ENCODE measurements at regions not wholly inside any gene's neighbourhood (a gene's known extent, or its start where the extent isn't known, plus 50 kb on each side); places are given as distances from the start of the nearest gene placed in this dataset.
"Not testable (repeated sequence)": the region's sequence is repeated elsewhere in the genome, so short reads cannot be mapped to it uniquely, and the experiment has no call there.

GRCh38 chr3:20648921-20649381 lies 462.9 kb upstream of the SGO1 start:
- no peak overlapping the region for H3K4me3 Mint-ChIP-seq
- H3K27ac Mint-ChIP-seq, result no peak overlapping the region
- H3K9me3 Mint-ChIP-seq, result peaks cover 1% of the 10 kb centered on the region
- no peak for DNase-seq (ENCODE audit: low spot score in 2 of 2, unreplicated experiment in 2 of 2)
- no peaks in the 10 kb centered on the region for H3K27me3 Mint-ChIP-seq (ENCODE audit: low read depth)
- H3K36me3 Mint-ChIP-seq, result no peaks in the 10 kb centered on the region
- no peak for TF ChIP-seq CTCF (IDR thresholded peaks at IDR 0.05; ENCODE audit: unreplicated experiment)
- peaks cover 29% of the 10 kb centered on the region for H3K4me1 Mint-ChIP-seq

- H3K27ac Mint-ChIP-seq, result no peak overlapping the region
- H3K36me3 Mint-ChIP-seq, result no peaks in the 10 kb centered on the region
- H3K27me3 Mint-ChIP-seq (ENCODE audit: low read depth), result no peaks in the 10 kb centered on the region
- DNase-seq (ENCODE audit: low spot score in 2 of 2, unreplicated experiment in 2 of 2), result no peak
- TF ChIP-seq CTCF (IDR thresholded peaks at IDR 0.05; ENCODE audit: unreplicated experiment), result no peak
- H3K4me3 Mint-ChIP-seq, result no peak overlapping the region
- H3K4me1 Mint-ChIP-seq, result peaks cover 29% of the 10 kb centered on the region
- H3K9me3 Mint-ChIP-seq, result no peaks in the 10 kb centered on the region
These were observed 462.3 kb upstream of the SGO1 start for GRCh38 chr3:20648294-20648693.

- no peaks in the 10 kb centered on the region for H3K36me3 Mint-ChIP-seq
These were observed 460.4 kb upstream of the SGO1 start for GRCh38 chr3:20646425-20646824.

GRCh38 chr3:20645340-20645739 lies 459.3 kb upstream of the SGO1 start:
- no peak for DNase-seq (ENCODE audit: low spot score in 2 of 2, unreplicated experiment in 2 of 2)
- Mint-ChIP-seq H3K36me3 (no peaks in the 10 kb centered on the region), H3K4me3 (no peak overlapping the region), H3K4me1 (peaks cover 29% of the 10 kb centered on the region), H3K27me3 (ENCODE audit: low read depth) (no peaks in the 10 kb centered on the region), H3K27ac (peak overlapping the region; percentile 15), H3K9me3 (no peaks in the 10 kb centered on the region)
- no peak for TF ChIP-seq CTCF (IDR thresholded peaks at IDR 0.05; ENCODE audit: unreplicated experiment)

More at GRCh38 chr3:20646425-20646824, 460.4 kb upstream of the SGO1 start:
- Mint-ChIP-seq H3K9me3 (no peaks in the 10 kb centered on the region), H3K27me3 (ENCODE audit: low read depth) (no peaks in the 10 kb centered on the region), H3K4me1 (peaks cover 29% of the 10 kb centered on the region), H3K27ac (no peak overlapping the region), H3K4me3 (no peak overlapping the region)
- TF ChIP-seq CTCF (IDR thresholded peaks at IDR 0.05; ENCODE audit: unreplicated experiment), result no peak
- DNase-seq (ENCODE audit: low spot score in 2 of 2, unreplicated experiment in 2 of 2), result no peak

GRCh38 chr3:20637729-20638128 lies 451.7 kb upstream of the SGO1 start:
- H3K4me1 Mint-ChIP-seq, result peaks cover 9% of the 10 kb centered on the region
- H3K4me3 Mint-ChIP-seq, result no peak overlapping the region
- H3K27ac Mint-ChIP-seq, result peak overlapping the region; percentile 4
- no peaks in the 10 kb centered on the region for H3K36me3 Mint-ChIP-seq
- peaks cover 5% of the 10 kb centered on the region for H3K9me3 Mint-ChIP-seq
- DNase-seq (ENCODE audit: low spot score in 2 of 2, unreplicated experiment in 2 of 2), result no peak
- no peak for TF ChIP-seq CTCF (IDR thresholded peaks at IDR 0.05; ENCODE audit: unreplicated experiment)
- no peaks in the 10 kb centered on the region for H3K27me3 Mint-ChIP-seq (ENCODE audit: low read depth)

GRCh38 chr3:20622304-20622703 lies 436.3 kb upstream of the SGO1 start:
- Mint-ChIP-seq H3K4me3 (no peak overlapping the region), H3K4me1 (no peaks in the 10 kb centered on the region), H3K27me3 (ENCODE audit: low read depth) (no peaks in the 10 kb centered on the region), H3K9me3 (peaks cover 17% of the 10 kb centered on the region), H3K36me3 (no peaks in the 10 kb centered on the region), H3K27ac (no peak overlapping the region)
- no peak for DNase-seq (ENCODE audit: low spot score in 2 of 2, unreplicated experiment in 2 of 2)
- TF ChIP-seq CTCF (IDR thresholded peaks at IDR 0.05; ENCODE audit: unreplicated experiment), result no peak

- not testable (repeated sequence) for H3K27me3 Mint-ChIP-seq (ENCODE audit: low read depth); H3K4me1 Mint-ChIP-seq; H3K4me3 Mint-ChIP-seq; H3K36me3 Mint-ChIP-seq; DNase-seq (ENCODE audit: low spot score in 2 of 2, unreplicated experiment in 2 of 2)
- H3K9me3 Mint-ChIP-seq, result peaks cover 30% of the 10 kb centered on the region
- peak overlapping the region; percentile 32 for H3K27ac Mint-ChIP-seq
These were observed 432.6 kb upstream of the SGO1 start for GRCh38 chr3:20618621-20619020.

GRCh38 chr3:20618181-20618580 lies 432.2 kb upstream of the SGO1 start:
- Mint-ChIP-seq H3K36me3 (peaks cover 10% of the 10 kb centered on the region), H3K9me3 (peaks cover 32% of the 10 kb centered on the region)
- not testable (repeated sequence) for H3K4me1 Mint-ChIP-seq; DNase-seq (ENCODE audit: low spot score in 2 of 2, unreplicated experiment in 2 of 2); H3K27ac Mint-ChIP-seq; H3K4me3 Mint-ChIP-seq; H3K27me3 Mint-ChIP-seq (ENCODE audit: low read depth)

Data from mesothelial cell of epicardium (in vitro differentiated cells).